GM20000 (cell line): ENCODE measurements at regions not wholly inside any gene's neighbourhood (a gene's known extent, or its start where the extent isn't known, plus 50 kb on each side); places are given as distances from the start of the nearest gene placed in this dataset.
"Not testable (repeated sequence)": the region's sequence is repeated elsewhere in the genome, so short reads cannot be mapped to it uniquely, and the experiment has no call there.

Experiments used
- DNase-seq: peaks from one replicate; pipeline ENCODE4 v3.0.0; 2012; ENCODE audit warnings: low spot score
- TF ChIP-seq, protein P1 (sequence below): IDR thresholded peaks from 2 replicates; pipeline ENCODE4 v1.5.1; 2012; ENCODE audit warnings: mild to moderate bottlenecking, control low read depth; ENCODE audit errors: extremely low read depth, missing control alignments

DNA sequence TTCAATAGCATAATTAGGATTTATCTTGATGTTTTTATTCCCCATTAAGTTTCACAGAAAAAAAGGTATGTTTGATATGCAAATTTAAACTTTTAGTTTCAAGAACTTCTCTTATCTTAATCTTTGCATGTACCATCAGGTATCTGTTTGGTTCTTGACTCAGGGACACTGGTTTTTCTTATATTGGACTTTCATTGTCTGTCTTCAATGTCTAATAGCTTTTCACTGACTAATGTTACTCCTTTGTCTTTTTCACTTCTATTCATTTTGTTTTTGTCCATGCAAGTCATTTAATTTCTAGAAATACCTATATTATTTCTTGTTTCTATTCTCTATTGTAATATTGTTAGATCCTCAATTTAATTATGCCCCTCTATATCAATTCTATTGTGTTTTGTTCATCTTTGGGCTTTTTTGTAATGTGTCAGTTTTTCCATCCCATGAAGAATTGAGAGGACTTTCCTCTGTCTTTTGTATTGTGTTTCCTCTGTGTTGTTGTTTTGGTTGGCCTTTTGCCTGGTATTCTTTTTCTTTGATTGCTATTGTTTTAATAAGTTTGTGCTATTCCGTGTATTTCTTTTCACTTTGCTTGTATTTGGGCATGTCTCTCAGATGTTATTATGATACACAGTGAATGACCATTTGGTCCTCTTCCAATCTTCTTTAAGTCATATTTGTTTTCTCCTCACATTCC is 58.3 kb upstream of the ANKRD10 start:
- DNase-seq, result no peak
- TF ChIP-seq, protein P1, sequence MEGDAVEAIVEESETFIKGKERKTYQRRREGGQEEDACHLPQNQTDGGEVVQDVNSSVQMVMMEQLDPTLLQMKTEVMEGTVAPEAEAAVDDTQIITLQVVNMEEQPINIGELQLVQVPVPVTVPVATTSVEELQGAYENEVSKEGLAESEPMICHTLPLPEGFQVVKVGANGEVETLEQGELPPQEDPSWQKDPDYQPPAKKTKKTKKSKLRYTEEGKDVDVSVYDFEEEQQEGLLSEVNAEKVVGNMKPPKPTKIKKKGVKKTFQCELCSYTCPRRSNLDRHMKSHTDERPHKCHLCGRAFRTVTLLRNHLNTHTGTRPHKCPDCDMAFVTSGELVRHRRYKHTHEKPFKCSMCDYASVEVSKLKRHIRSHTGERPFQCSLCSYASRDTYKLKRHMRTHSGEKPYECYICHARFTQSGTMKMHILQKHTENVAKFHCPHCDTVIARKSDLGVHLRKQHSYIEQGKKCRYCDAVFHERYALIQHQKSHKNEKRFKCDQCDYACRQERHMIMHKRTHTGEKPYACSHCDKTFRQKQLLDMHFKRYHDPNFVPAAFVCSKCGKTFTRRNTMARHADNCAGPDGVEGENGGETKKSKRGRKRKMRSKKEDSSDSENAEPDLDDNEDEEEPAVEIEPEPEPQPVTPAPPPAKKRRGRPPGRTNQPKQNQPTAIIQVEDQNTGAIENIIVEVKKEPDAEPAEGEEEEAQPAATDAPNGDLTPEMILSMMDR, result no peak

DNA sequence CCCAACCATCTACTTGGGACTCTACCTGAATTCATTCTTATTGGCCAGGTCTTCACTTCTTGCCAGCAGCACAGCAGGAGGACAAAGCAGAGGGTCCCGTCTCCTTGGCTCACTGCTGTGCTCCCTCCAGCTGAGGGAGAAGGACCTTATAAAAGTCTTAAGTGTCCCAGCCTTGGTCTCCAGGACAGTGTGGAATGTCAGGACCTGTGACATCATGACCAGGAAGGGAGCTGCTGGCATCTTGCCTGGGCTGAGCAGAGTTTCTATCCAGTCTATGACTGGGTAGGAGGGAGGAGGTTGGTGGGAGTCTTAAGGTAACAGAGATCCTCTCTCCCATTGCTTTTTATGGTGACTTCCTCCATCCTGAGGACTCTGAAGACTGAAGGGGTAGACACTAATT is 56.6 kb upstream of the ANKRD10 start:
- TF ChIP-seq, protein P1, result no peak
- DNase-seq, result no peak

DNA sequence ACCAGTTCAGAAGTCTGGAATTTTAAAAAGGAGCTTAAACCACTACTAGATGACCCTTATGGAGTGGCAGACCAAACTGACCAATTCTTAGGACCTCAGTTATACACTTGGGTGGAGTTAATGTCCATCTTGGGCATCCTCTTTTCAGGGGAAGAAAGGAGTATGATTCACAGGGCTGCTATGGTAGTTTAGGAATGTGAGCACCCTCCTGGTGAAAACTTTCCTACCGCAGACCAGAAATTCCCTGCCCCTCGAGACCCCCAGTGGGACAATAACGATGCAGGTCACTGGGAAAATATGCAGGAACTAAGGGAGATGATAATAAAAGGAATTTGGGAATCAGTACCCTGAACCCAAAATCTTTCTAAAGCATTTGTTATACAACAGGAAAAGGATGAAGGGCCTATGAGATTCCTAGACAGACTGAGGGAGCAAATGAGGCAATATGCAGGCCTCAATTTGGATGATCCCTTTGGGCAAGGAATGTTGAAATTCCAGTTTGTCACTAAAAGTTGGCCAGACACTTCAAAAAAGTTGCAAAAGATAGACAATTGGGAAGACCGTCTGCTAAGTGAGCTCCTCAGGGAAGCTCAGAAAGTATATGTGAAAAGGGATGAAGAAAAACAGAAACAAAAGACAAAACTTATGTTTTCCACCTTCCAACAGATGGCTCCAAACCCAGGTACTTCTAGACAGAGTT is 52.4 kb upstream of the ANKRD10 start:
- DNase-seq, result not testable (repeated sequence)

DNA sequence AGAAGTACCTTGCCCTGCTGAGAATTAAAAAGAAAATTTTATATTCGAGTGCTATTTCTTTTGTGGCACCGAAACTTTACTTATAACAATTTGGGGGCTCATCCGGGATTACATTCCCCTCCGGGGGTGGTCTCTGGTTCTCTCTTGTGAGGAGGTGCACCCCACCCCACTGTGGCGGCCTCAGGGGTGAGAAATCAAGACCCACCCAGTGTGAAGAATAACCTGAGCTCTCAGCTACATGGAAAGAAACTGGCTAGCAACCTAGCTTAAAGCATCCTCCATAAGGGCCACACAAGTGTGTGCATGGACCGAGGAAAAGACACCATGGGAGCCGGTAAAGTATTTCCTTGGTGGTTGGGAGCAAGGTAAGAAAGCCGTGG is 50.9 kb upstream of the ANKRD10 start:
- no peak for DNase-seq
- TF ChIP-seq, protein P1, result no peak

DNA sequence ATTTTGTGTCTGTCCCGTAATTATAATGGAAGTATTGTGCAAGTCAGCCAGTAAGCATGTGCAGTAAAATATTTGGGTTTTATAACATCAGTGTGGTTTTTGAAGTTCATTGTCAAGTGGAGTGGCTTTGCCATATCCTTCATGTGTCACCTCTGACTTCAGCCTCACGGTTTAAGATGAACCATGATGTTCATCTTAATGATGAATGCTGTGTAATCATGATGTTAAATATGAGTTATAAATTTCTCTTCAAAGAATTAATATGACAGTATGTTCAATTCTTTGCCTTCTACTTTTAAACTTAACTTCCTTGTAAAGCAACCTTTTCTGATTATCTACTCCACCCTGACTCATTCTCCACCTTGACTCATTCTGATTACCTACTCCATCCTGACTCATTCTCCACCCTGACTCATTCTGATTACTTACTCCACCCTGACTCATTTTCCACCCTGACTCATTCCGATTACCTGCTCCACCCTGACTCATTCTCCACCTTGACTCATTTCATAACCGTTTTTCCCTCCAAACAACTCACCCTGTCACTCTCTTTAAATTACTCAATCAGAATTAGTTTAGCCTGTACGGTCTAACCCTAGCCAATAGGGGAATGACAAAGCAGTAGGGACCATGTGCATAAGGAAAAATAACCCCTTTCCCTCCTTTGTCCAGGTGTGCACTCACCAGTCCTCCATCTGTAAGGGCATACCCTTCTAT is 50.3 kb upstream of the ANKRD10 start:
- DNase-seq, result no peak
- TF ChIP-seq, protein P1, result no peak
